OCI-LY1 (cell line): ENCODE measurements at regions not wholly inside any gene's neighbourhood (a gene's known extent, or its start where the extent isn't known, plus 50 kb on each side); places are given as distances from the start of the nearest gene placed in this dataset.
"Not testable (repeated sequence)": the region's sequence is repeated elsewhere in the genome, so short reads cannot be mapped to it uniquely, and the experiment has no call there.

Experiments
- CTCF ChIP-seq: fragments of 200-600 bp; sonication (generic), shearing (Covaris generic); IDR thresholded peaks from 2 replicates; pipeline ENCODE4 v1.5.1; 2017; ENCODE audit warnings: mild to moderate bottlenecking, antibody characterized with exemption, low read length, moderate library complexity, mixed read lengths
- EZH2 ChIP-seq: fragments of 200-600 bp; sonication (generic), shearing (Covaris generic); IDR thresholded peaks from 2 replicates; pipeline ENCODE4 v1.8.0; 2017; ENCODE audit warnings: borderline replicate concordance, mixed run types, mild to moderate bottlenecking, antibody characterized with exemption, low read length, moderate library complexity, mixed read lengths

GRCh38 chrY:26265449-26265848, 643.5 kb downstream of the CDY1 start:
- TF ChIP-seq CTCF, EZH2: not testable (repeated sequence)
